HG03442 (cell line): ENCODE measurements at regions not wholly inside any gene's neighbourhood (a gene's known extent, or its start where the extent isn't known, plus 50 kb on each side); places are given as distances from the start of the nearest gene placed in this dataset.

ENCODE experiments used
- ATAC-seq: cut with Tn5 transposase; IDR thresholded peaks from one replicate; pipeline ENCODE4 v1.9.1; 2021; ENCODE audit warnings: mild to moderate bottlenecking, moderate library complexity; ENCODE audit not compliant: unreplicated experiment

- ATAC-seq = no peak
Measured at GRCh38 chr16:85334718-85335583, 222.7 kb upstream of the CIBAR2 start.

DNA sequence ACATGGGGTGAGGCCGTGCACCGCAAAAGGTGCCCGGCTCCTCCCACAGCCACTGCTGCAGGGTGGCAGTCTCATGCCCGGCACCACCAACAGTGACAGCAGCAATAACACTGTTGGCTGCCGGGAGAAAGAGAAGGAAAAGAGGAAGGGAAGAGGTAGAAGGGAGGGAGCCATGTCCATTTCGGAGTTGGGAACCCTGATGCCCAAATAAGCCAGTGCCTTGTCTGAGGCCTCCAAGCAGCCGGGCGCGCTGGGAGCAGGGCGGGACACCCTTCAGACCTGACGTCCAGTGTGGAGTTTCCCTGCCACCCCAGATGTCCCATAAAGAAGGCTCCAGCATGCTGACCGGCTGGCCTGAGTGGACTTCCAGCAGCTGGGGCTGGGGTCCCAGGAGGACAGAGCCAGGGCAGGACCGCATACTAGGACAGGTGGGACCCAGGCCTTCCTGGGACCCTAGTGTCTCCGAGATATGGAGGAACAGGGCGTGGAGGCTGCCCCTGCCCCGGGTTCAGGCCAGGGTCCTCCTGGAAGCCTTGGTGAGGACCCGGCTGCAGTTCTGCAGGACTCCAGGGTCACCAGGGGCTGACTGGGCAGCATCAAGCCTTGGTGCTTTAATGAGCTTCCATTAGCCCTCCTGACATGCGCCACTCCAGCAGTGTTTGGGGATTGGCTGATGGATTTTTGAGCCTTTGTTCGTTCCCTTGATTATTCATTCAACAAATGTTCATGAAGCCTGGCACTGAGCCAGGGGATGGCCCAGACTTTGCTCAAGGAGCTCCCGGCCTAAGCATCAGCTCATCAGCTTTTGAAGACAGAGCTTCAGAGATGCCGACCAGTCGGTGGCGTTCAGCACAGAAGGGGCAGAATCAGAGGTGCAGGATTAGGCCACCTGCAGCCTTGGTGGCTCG lies 223.6 kb upstream of the CIBAR2 start:
- ATAC-seq = no peak

DNA sequence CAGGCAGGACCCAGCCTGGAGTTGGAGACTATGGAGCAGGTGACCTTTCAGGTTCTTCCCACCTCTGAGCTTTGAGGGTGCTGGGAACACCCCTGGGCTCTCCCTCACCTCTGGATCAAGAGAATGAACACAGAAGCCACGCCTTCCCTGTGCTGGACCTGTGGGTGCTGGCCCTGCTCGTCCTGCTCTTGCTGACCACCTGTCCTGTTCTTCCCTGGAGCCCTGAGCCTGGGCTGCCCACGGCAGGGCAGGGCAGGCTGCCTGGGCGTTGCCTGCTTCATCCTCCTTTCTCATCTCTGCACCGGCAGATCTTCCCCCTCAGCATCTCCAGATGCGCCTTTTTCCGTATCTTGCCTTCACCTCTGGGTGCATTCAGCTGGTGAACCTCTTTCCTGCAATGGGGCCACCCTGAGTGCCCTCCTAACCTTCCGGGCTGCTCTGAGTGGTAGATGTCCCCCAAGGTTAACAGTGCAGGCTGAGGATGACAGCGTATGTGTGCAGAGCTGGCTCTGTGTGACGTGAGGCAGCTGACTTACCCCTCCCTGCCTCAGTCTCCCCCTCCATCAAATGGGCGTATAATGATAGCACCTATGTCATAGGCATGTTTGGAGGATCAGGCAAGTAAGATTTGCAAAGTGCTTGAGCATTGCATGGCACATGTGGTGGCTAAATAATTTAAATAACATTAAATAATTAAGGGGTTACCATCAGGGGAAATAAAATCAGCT lies 225.8 kb upstream of the CIBAR2 start:
- ATAC-seq = no peak

GRCh38 chr16:85338638-85338982 lies 226.3 kb upstream of the CIBAR2 start:
- no peak for ATAC-seq

GRCh38 chr16:85338989-85339685 lies 226.9 kb upstream of the CIBAR2 start:
- ATAC-seq = no peak

DNA sequence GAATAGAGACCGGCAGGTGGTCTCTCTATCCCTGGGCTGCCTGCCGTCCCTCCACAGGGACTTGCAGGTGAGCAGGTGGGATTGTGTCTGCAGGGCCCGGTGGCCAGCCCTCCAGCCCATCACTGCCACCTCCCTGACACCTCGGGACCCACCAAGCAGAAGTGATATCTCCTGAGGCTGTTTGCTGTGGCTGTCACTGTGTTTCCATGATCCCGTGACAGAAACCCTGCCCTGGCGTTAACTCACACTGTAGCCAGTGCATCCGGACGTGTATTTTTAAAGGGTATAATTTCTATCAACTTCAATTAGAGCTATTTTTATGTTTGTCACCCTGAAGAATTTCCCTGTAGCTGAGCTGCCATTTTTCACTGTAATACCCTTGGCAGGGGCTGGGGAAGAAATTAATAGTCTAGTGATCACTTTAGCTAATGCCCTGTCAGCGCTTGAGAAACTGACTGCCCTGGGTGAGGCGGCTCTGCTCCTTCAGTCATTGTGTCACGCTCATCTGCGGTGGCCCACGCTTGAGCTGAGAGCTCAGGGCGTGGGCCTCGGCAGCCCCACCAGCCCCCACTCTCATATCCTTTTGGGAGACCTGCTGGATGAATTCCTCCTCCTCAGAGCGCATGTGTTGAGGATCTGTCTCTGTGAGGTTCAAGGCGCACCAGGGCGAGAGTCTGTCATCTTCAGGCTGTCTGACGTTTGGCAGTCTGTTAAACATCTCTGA lies 229.9 kb upstream of the CIBAR2 start:
- no peak for ATAC-seq

GRCh38 chr16:85344502-85345128 lies 232.3 kb upstream of the CIBAR2 start:
- no peak for ATAC-seq

DNA sequence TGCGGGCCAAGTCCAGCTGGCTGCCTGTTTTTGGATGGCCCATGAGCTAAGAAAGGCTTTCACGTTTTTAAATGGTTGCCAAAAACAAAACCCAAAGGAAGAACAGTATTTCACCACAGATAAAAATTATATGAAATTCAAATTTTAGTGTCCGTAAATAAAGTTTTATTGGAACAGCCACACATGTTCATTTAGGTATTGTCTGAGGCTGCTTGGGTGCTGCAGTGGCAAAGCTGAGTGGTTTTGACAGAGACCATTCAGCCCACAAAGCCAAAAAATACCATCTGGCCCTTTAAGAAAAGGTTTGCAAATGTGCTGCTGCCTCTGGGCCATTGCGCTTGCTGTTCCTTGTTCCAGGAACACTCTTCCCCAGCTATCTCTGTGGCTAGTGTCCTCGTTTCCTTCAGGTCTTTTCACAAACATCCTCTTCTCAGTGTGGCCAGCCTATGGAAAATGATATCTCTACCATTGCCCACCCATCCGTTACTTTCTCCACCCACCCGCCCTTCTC lies 232.9 kb upstream of the CIBAR2 start:
- ATAC-seq = no peak

DNA sequence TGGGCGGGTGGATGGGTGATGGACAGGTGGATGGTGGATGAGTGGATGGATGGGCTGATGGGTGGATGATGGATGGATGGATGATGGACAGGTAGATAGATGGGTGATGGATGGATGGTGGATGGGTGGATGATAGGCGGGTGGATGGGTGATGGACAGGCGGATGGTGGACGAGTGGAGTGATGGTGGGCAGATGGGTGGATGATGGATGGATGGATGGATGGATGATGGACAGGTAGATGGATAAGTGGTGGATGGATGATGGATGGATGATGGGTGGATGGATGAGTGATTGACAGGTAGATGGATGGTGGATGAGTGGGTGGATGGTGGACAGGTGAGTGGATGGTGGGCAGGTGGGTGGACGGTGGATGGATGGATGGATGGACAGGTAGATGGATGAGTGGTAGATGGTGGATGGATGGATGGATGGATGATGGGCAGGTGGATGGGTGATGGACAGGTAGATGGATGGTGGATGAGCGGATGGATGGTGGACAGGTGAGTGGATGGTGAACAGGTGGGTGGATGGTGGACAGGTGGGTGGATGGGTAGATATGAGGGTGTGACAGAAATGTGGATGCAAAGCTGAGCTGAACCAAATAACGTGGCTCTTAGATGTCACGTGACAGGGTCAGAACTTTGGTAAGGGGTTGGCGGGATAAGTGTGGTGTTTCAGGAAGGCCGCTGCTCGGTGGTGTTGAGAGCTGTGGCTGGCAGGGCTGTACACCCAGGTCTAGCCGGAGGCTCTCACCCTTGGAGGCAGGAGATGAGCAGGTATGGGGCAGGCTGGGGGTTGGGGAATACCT lies 234.3 kb upstream of the CIBAR2 start:
- no peak for ATAC-seq

DNA sequence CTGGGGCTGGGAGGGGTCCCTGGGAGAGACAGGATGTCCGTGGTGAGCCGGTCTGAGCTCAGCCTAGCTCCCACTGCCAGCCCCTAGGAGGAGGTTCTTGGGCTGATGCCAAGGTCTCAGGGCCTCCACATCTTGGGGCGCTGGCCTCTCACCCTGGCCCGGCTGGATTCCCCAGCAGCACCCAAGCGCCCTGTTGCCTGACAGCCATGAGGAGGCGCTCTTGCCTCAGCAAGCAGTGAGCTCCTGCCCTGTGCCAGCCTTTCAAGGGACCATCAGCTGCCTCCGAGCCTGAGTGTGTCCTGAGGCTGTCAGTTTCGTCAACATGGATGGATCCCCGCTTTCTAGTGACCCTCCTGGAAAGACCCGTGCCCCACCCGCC lies 234.9 kb upstream of the CIBAR2 start:
- ATAC-seq = no peak

- ATAC-seq = no peak
Measured at GRCh38 chr16:85348065-85348840, 236.0 kb upstream of the CIBAR2 start.

- no peak for ATAC-seq
Measured at GRCh38 chr16:85348911-85349334, 236.7 kb upstream of the CIBAR2 start.

DNA sequence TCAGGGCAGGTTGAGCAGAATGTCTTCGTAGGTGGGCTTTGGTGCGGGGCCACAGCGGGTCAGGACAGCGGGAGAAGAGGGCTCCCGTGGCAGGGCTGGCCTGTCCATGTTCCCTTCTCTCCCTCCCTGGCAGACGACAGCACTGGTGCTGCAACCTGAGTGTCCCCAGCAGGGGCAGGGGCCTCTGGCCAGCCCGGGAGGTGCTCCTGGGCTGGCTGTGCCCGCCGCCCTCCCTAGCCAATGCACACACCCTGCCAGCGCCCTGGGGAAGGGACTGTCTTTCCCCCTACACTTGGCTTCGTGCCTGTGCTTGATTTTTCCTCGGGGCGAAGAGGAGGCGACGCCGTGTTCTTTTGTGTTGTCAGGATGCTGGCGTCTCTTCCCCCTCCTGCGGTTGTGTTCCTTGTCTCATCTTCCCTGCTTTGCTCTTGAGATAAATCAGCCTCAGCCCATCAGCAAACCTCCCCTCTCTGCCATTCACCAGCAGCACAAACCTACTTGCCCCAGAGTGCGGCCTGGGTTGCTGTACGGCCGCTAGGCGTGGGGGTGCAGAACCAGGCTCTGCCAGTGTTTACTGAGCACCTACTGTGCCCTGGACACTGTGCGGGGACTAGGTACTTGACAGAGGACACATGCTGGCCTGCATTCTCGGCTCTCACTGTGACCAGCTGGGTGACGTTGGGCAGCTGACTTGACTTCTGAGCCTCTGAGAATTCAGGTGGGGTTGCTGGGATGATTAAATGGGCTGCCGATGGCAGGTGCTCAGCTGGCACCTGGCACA lies 237.3 kb upstream of the CIBAR2 start:
- ATAC-seq = no peak

GRCh38 chr16:85350146-85350728 lies 238.0 kb upstream of the CIBAR2 start:
- ATAC-seq = no peak

DNA sequence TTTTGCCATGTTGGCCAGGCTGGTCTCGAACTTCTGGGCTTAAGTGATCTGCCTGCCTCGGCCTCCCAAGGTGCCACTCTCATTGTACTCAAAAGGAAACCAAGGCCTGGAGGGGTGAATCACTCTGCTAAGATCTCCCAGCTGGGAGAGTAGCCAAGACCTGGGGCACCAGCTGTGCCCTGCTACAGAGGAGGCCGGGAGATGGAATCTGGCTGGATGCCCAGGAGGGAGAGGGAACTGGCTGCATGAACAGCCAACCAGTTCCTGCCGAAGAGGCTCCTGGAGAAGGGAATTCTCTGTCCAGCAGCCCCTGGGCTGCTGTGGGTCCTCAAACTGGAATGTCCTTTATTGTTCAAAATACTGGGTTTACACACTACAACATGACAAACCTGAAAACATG lies 238.7 kb upstream of the CIBAR2 start:
- no peak for ATAC-seq

- no peak for ATAC-seq
Measured at GRCh38 chr16:85353013-85353412, 240.7 kb upstream of the CIBAR2 start.
